GM12865 (cell line): ENCODE measurements at regions not wholly inside any gene's neighbourhood (a gene's known extent, or its start where the extent isn't known, plus 50 kb on each side); places are given as distances from the start of the nearest gene placed in this dataset.

Source experiments
- DNase-seq: peaks from one replicate; pipeline ENCODE4 v3.0.0; 2010; ENCODE audit warnings: low read depth
- H3K4me3 ChIP-seq: 2 replicates; pipeline ENCODE4 v1.5.1; 2011; ENCODE audit warnings: mild to moderate bottlenecking, low read depth, low read length, control low read depth
- CTCF ChIP-seq: IDR thresholded peaks from 2 replicates; pipeline ENCODE4 v1.5.1; 2011; ENCODE audit warnings: low read length, control low read depth, low read depth, inconsistent platforms; ENCODE audit not compliant: insufficient read depth; ENCODE audit errors: missing control alignments

GRCh38 chr11:127073621-127074020, 73.1 kb upstream of the KIRREL3 start:
- peak; percentile 5 for DNase-seq
- H3K4me3 ChIP-seq, result no peak overlapping the region
- no peak for TF ChIP-seq CTCF

- no peak for TF ChIP-seq CTCF
- no peak overlapping the region for H3K4me3 ChIP-seq
- DNase-seq, result no peak
Measured at GRCh38 chr11:127071606-127072005, 71.0 kb upstream of the KIRREL3 start.

- no peak for DNase-seq
- TF ChIP-seq CTCF, result no peak
- no peak overlapping the region for H3K4me3 ChIP-seq
Measured at GRCh38 chr11:127070808-127071207, 70.2 kb upstream of the KIRREL3 start.

GRCh38 chr11:127066401-127067090, 66.0 kb upstream of the KIRREL3 start:
- no peak overlapping the region for H3K4me3 ChIP-seq
- DNase-seq, result no peak
- TF ChIP-seq CTCF, result no peak

GRCh38 chr11:127063241-127063640, 62.7 kb upstream of the KIRREL3 start:
- no peak for TF ChIP-seq CTCF
- H3K4me3 ChIP-seq, result no peak overlapping the region
- no peak for DNase-seq

GRCh38 chr11:127061947-127062346, 61.4 kb upstream of the KIRREL3 start:
- H3K4me3 ChIP-seq, result no peak overlapping the region
- no peak for DNase-seq
- no peak for TF ChIP-seq CTCF

GRCh38 chr11:127059750-127060149, 59.2 kb upstream of the KIRREL3 start:
- H3K4me3 ChIP-seq, result no peak overlapping the region
- no peak for DNase-seq
- TF ChIP-seq CTCF, result no peak
